ENCODE measurements at regions not wholly inside any gene's neighbourhood (a gene's known extent, or its start where the extent isn't known, plus 50 kb on each side); places are given as distances from the start of the nearest gene placed in this dataset.

DNA sequence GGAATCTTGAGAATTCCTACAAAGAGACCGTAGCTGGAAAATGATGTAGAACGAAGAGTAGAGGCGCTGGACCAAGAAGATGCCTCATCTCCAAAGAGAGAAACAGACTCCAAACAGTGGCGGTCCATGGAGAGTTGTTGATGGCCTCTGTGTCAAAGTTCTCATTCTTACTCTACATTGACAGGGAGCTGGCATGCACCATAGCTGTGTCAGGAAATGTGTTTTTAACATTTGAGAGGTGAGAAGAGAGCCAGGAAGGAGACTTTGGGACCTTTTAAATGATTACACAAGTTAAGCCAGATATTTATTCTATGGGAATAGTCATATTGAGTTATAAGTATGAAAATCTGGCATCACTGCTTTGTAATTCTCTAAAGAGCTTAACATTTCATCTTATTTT is 61.5 kb upstream of the FERD3L start:
- Histone ChIP-seq H3K4me1 (ENCODE audit: control insufficient read depth, low read length) (no peaks in the 10 kb centered on the region), H4K20me1 (ENCODE audit: control insufficient read depth, insufficient read depth, low read depth, low read length) (no peaks in the 10 kb centered on the region), H3K36me3 (ENCODE audit: control insufficient read depth, low read length) (no peaks in the 10 kb centered on the region), H3K9me2 (replicated peaks; ENCODE audit: control insufficient read depth, low read length) (no peaks in the 10 kb centered on the region), H3K4me2 (ENCODE audit: low read length) (no peak overlapping the region), H3K27me3 (ENCODE audit: control insufficient read depth, low read length) (no peaks in the 10 kb centered on the region), H3K9me3 (ENCODE audit: control insufficient read depth, insufficient read depth, low read length) (no peaks in the 10 kb centered on the region), H3K4me3 (ENCODE audit: low read length) (no peak overlapping the region), H3K79me2 (ENCODE audit: control insufficient read depth, low read length) (no peaks in the 10 kb centered on the region), H3K27ac (ENCODE audit: low read depth, low read length) (no peak overlapping the region), H3F3A (ENCODE audit: control insufficient read depth, insufficient read depth) (no peaks in the 10 kb centered on the region)
- TF ChIP-seq EZH2phosphoT487 (IDR thresholded peaks at IDR 0.05; ENCODE audit: borderline replicate concordance, low read length) (no peak), CTCF (IDR thresholded peaks at IDR 0.05; ENCODE audit: low read depth, low read length, poor library complexity, severe bottlenecking) (no peak)

DNA sequence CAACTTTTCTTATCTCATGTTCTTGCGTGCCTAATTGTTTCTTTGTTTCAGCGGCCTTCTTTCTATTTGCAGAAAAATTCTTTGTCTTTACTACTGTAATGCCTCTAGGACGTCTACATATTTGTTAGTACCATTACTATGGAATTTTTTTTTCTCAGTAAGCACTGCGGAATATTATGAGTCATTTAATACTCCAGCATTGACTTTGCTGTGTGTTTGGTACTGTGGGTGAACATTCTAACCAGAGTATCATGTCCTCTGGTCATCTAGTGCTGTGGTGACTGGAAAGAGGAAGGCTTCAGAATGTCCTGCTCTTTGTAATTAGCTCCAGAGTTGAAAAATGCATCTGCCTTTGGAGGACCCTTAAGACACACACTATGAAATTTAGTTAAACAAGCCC is 58.5 kb upstream of the FERD3L start:
- no peaks in the 10 kb centered on the region for H3K9me2 ChIP-seq (replicated peaks; ENCODE audit: control insufficient read depth, low read length)
- no peak overlapping the region for H3K4me3 ChIP-seq (ENCODE audit: low read length)
- H3K27ac ChIP-seq (ENCODE audit: low read depth, low read length) = no peak overlapping the region
- no peaks in the 10 kb centered on the region for H3K9me3 ChIP-seq (ENCODE audit: control insufficient read depth, insufficient read depth, low read length)
- no peaks in the 10 kb centered on the region for H3K79me2 ChIP-seq (ENCODE audit: control insufficient read depth, low read length)
- H3K4me1 ChIP-seq (ENCODE audit: control insufficient read depth, low read length) = no peaks in the 10 kb centered on the region
- H3K36me3 ChIP-seq (ENCODE audit: control insufficient read depth, low read length) = no peaks in the 10 kb centered on the region
- H3K4me2 ChIP-seq (ENCODE audit: low read length) = no peak overlapping the region
- no peaks in the 10 kb centered on the region for H3F3A ChIP-seq (ENCODE audit: control insufficient read depth, insufficient read depth)
- no peaks in the 10 kb centered on the region for H4K20me1 ChIP-seq (ENCODE audit: control insufficient read depth, insufficient read depth, low read depth, low read length)
- no peak for TF ChIP-seq CTCF (IDR thresholded peaks at IDR 0.05; ENCODE audit: low read depth, low read length, poor library complexity, severe bottlenecking)
- TF ChIP-seq EZH2phosphoT487 (IDR thresholded peaks at IDR 0.05; ENCODE audit: borderline replicate concordance, low read length) = no peak
- no peaks in the 10 kb centered on the region for H3K27me3 ChIP-seq (ENCODE audit: control insufficient read depth, low read length)

- Histone ChIP-seq H4K20me1 (ENCODE audit: control insufficient read depth, insufficient read depth, low read depth, low read length) (no peaks in the 10 kb centered on the region), H3K27ac (ENCODE audit: low read depth, low read length) (no peak overlapping the region), H3K36me3 (ENCODE audit: control insufficient read depth, low read length) (no peaks in the 10 kb centered on the region), H3F3A (ENCODE audit: control insufficient read depth, insufficient read depth) (no peaks in the 10 kb centered on the region), H3K27me3 (ENCODE audit: control insufficient read depth, low read length) (no peaks in the 10 kb centered on the region), H3K79me2 (ENCODE audit: control insufficient read depth, low read length) (no peaks in the 10 kb centered on the region), H3K4me2 (ENCODE audit: low read length) (no peak overlapping the region), H3K4me3 (ENCODE audit: low read length) (no peak overlapping the region), H3K9me3 (ENCODE audit: control insufficient read depth, insufficient read depth, low read length) (no peaks in the 10 kb centered on the region), H3K4me1 (ENCODE audit: control insufficient read depth, low read length) (no peaks in the 10 kb centered on the region), H3K9me2 (replicated peaks; ENCODE audit: control insufficient read depth, low read length) (no peaks in the 10 kb centered on the region)
- TF ChIP-seq EZH2phosphoT487 (IDR thresholded peaks at IDR 0.05; ENCODE audit: borderline replicate concordance, low read length) = no peak
- no peak for TF ChIP-seq CTCF (IDR thresholded peaks at IDR 0.05; ENCODE audit: low read depth, low read length, poor library complexity, severe bottlenecking)
Measured at GRCh38 chr7:19202599-19202998, 57.4 kb upstream of the FERD3L start.

All from DOHH2 (cell line).